K562 (cell line): ENCODE measurements at regions not wholly inside any gene's neighbourhood (a gene's known extent, or its start where the extent isn't known, plus 50 kb on each side); places are given as distances from the start of the nearest gene placed in this dataset.

Experiments
- ATAC-seq: fragments of 200-7000 bp; cut with Tn5 transposase; 3 replicates; pipeline ENCODE4 v1.9.1; 2020; ENCODE audit warnings: moderate library complexity
- BruUV-seq: library from RNA; stranded (reverse); fragments of 400-500 nt; replicated peaks from 2 replicates; lab custom pipeline; 2021; lab: Mats Ljungman, UMichigan
- CTCF ChIA-PET: fragments of 300-600 bp; formaldehyde crosslinking; extraction: SDS; loops from one replicate; lab custom pipeline; 2021; ENCODE audit warnings: low intra/inter-chr PET ratio; lab: Yijun Ruan, JAX
- POLR2A ChIA-PET: fragments of 300-600, 350-650 bp; sonication (Branson Sonifier 250); formaldehyde crosslinking; extraction: SDS; loops from one replicate; lab custom pipeline; 2021; ENCODE audit warnings: antibody characterized with exemption, inconsistent platforms; lab: Yijun Ruan, JAX
- DNase-seq, 4 experiments: peaks; one replicate each; pipeline versions ENCODE4 v3.0.0 to v3.0.0-alpha.2; 2011 to 2018; ENCODE audit warnings: low spot score in 3 of 4, mixed read lengths in 3 of 4; ENCODE audit errors: extremely low read depth in 1 of 4
- FAIRE-seq: peaks from 2 replicates; lab custom pipeline; 2011; peaks lifted over from hg19 to GRCh38; lab: Jason Lieb, UNC
- H2AFZ ChIP-seq: 2 replicates; pipeline ENCODE4 v1.6.0; 2011; ENCODE audit warnings: low read depth, low read length, control low read depth, inconsistent platforms
- H3K27ac ChIP-seq: fragments of 200-600 bp; 3 replicates; pipeline ENCODE4 v1.8.0; 2011; ENCODE audit warnings: low read depth, mild to moderate bottlenecking, control low read depth, inconsistent platforms, low read length, moderate library complexity, mixed read lengths; ENCODE audit errors: extremely low read depth
- H3K27me3 ChIP-seq, 2 experiments: fragments of 300-600 bp in 1 of 2; 2 replicates in 1 of 2; 3 replicates in 1 of 2; pipeline versions ENCODE4 v1.6.0 to v1.8.0; 2011; ENCODE audit warnings: inconsistent platforms in 2 of 2, low read length in 2 of 2, mild to moderate bottlenecking in 1 of 2, mixed read lengths in 1 of 2, moderate library complexity in 1 of 2; ENCODE audit not compliant: control insufficient read depth in 2 of 2, insufficient read depth in 2 of 2
- H3K36me3 ChIP-seq: fragments of 300-600 bp; 3 replicates; pipeline ENCODE4 v1.8.0; 2011; ENCODE audit warnings: mild to moderate bottlenecking, low read length, inconsistent platforms; ENCODE audit not compliant: control insufficient read depth, insufficient read depth
- H3K4me1 ChIP-seq, 2 experiments: fragments of 200-600 bp in 1 of 2; replicated peaks in 1 of 2; 2 replicates in 1 of 2; 3 replicates in 1 of 2; pipeline versions ENCODE4 v1.5.1 to v1.8.0; 2011; ENCODE audit warnings: inconsistent platforms in 2 of 2, low read length in 2 of 2, mild to moderate bottlenecking in 1 of 2, mixed read lengths in 1 of 2, moderate library complexity in 1 of 2; ENCODE audit not compliant: control insufficient read depth in 2 of 2, insufficient read depth in 2 of 2
- H3K4me2 ChIP-seq: 2 replicates; pipeline ENCODE4 v1.6.1; 2011; ENCODE audit warnings: low read length, control low read depth, inconsistent platforms, mixed read lengths; ENCODE audit not compliant: insufficient read depth
- H3K4me3 ChIP-seq: fragments of 200-600 bp; sonication (generic), shearing (Covaris generic); 2 replicates; pipeline ENCODE4 v1.5.1; 2016; ENCODE audit warnings: control low read depth, inconsistent platforms
- H3K79me2 ChIP-seq: fragments of 200-600 bp; 3 replicates; pipeline ENCODE4 v1.8.0; 2011; ENCODE audit warnings: low read length, inconsistent platforms; ENCODE audit not compliant: control insufficient read depth, insufficient read depth
- H3K9ac ChIP-seq, 2 experiments: 2 replicates each; pipeline versions ENCODE4 v1.6.0 to v1.6.1; 2011; ENCODE audit warnings: low read depth in 2 of 2, low read length in 2 of 2, control low read depth in 1 of 2, inconsistent platforms in 1 of 2, mild to moderate bottlenecking in 1 of 2, mixed read lengths in 1 of 2; ENCODE audit not compliant: insufficient read depth in 1 of 2
- H3K9me1 ChIP-seq: one replicate; pipeline ENCODE4 v1.6.0; 2011; ENCODE audit warnings: inconsistent platforms, mild to moderate bottlenecking, low read length, moderate library complexity; ENCODE audit not compliant: control insufficient read depth, insufficient read depth
- H3K9me3 ChIP-seq: replicated peaks from 2 replicates; pipeline ENCODE4 v1.5.1; 2011; ENCODE audit warnings: low read depth, low read length, inconsistent platforms; ENCODE audit not compliant: control insufficient read depth, insufficient read depth
- H4K20me1 ChIP-seq: replicated peaks from 2 replicates; pipeline ENCODE4 v1.6.1; 2011; ENCODE audit warnings: low read length, inconsistent platforms, mixed read lengths; ENCODE audit not compliant: control insufficient read depth, insufficient read depth
- CREB3 ChIP-seq: fragments of 450-650 bp; conservative IDR thresholded peaks from 2 replicates; pipeline ENCODE4 v1.6.1; 2016; ENCODE audit warnings: missing genetic modification characterization, low read depth, mild to moderate bottlenecking, missing compliant biosample characterization, moderate library complexity
- MECOM ChIP-seq: fragments of 250-450 bp; sonication (Bioruptor Pico); IDR thresholded peaks from 2 replicates; pipeline ENCODE4 v1.8.0; 2022; ENCODE audit warnings: inconsistent platforms
- REST ChIP-seq, 2 experiments: fragments of 450-650 bp; formaldehyde crosslinking in 1 of 2; IDR thresholded peaks; 2 replicates each; pipeline versions ENCODE4 v1.4.0 to v1.6.1; 2014 to 2020; ENCODE audit warnings: mild to moderate bottlenecking in 2 of 2, borderline replicate concordance in 1 of 2, low read depth in 1 of 2
- TFAM ChIP-seq: fragments of 250-450 bp; sonication (Bioruptor Pico); conservative IDR thresholded peaks from 2 replicates; pipeline ENCODE4 v1.5.0; 2021; ENCODE audit warnings: mild to moderate bottlenecking, moderate library complexity
- TSC22D4 ChIP-seq: fragments of 450-650 bp; IDR thresholded peaks from 2 replicates; pipeline ENCODE4 v1.6.1; 2016; ENCODE audit warnings: missing genetic modification characterization, missing biosample characterization, control low read depth
- ZNF253 ChIP-seq: fragments of 250-450 bp; sonication (Bioruptor Pico); conservative IDR thresholded peaks from 2 replicates; pipeline ENCODE4 v1.6.1; 2021; ENCODE audit warnings: mild to moderate bottlenecking
- ZNF395 ChIP-seq: fragments of 200-800 bp; sonication (Bioruptor generic); IDR thresholded peaks from 2 replicates; pipeline ENCODE4 v1.6.1; 2017; ENCODE audit warnings: missing genetic modification characterization, missing compliant biosample characterization
- ZNF695 ChIP-seq: fragments of 450-650 bp; formaldehyde crosslinking; IDR thresholded peaks from 2 replicates; pipeline ENCODE4 v1.4.0; 2020; ENCODE audit warnings: mild to moderate bottlenecking, moderate library complexity
- WGBS: fragments of 100-300 bp; shearing (Covaris generic); methylation state at CpG from one replicate; pipeline ENCODE4 v1.1.6; 2016; ENCODE audit warnings: low coverage, mixed read lengths; ENCODE audit not compliant: insufficient coverage; ENCODE audit errors: missing lambda C conversion rate; 5-methylcytosine and 5-hydroxymethylcytosine counted together
- in situ Hi-C: fragments of 300-500 bp; cut with MboI; formaldehyde crosslinking; loops from 4 replicates; pipeline ENCODE4 v1.15.0; 2018; ENCODE audit warnings: inconsistent platforms, mixed read lengths
- intact Hi-C: fragments of 100-400 bp; cut with micrococcal nuclease; formaldehyde crosslinking; loops from 2 replicates; pipeline ENCODE4 v1.14.2; 2022

GRCh38 chr17:22454070-22454999 is 762.0 kb downstream of the KCNJ18 start:
- Histone ChIP-seq H2AFZ (0 out of 2 replicates have a peak overlapping the region, but pooled peaks have one; percentile 66), H3K27ac (no peak overlapping the region), H3K4me3 (no peak overlapping the region), H3K36me3 (no peaks in the 10 kb centered on the region), H3K9me3 (no peaks in the 10 kb centered on the region), H3K9me1 (no peaks in the 10 kb centered on the region), H3K4me2 (0 out of 2 replicates have a peak overlapping the region, but pooled peaks have one; percentile 25), H3K9ac (peak overlapping the region in 1 of 2 experiments; percentile 58; a peak in 1 of 4 replicates), H3K27me3 (no peaks in the 10 kb centered on the region; a peak in 1 of 5 replicates), H4K20me1 (no peaks in the 10 kb centered on the region), H3K4me1 (peaks cover 0 to 10% of the 10 kb centered on the region in 2 experiments; a peak in 2 of 5 replicates), H3K79me2 (no peaks in the 10 kb centered on the region)
- ATAC-seq (peak; percentile 93), FAIRE-seq (no peak), DNase-seq (peak in 3 of 4 experiments; percentile 9 to 53 (median 22))
- BruUV-seq, result no TSS peak
- 17% methylated on average over 42 of the region's 82 CpGs for WGBS
- CTCF ChIA-PET, result no interaction called here
- POLR2A ChIA-PET, result no interaction called here
- in situ Hi-C loops (no loop called here), intact Hi-C loops (loop anchor here (5.0 kb wide), 1 partner anchor 63 kb away; no protein-coding TSS in a partner anchor)
- TF ChIP-seq TSC22D4 (tag) (no peak), CREB3 (tag) (no peak), ZNF395 (CRISPR knock-in tag) (no peak), REST (IDR thresholded peaks at IDR 0.05; ENCODE audit: borderline replicate concordance) (peak; percentile 32; the same call in 1 of the 2 replicates), REST (CRISPR knock-in tag; IDR thresholded peaks at IDR 0.05; ENCODE audit: low read depth) (no peak), ZNF695 (no peak), TFAM (CRISPR knock-in tag) (no peak), ZNF253 (CRISPR knock-in tag) (no peak), MECOM (CRISPR knock-in tag) (no peak)
